B cell (primary cell): ENCODE measurements at regions not wholly inside any gene's neighbourhood (a gene's known extent, or its start where the extent isn't known, plus 50 kb on each side); places are given as distances from the start of the nearest gene placed in this dataset.

Source experiments
- EZH2 ChIP-seq: IDR thresholded peaks from 2 replicates; pipeline ENCODE4 v1.6.1; 2012; ENCODE audit warnings: borderline replicate concordance, low read depth, mild to moderate bottlenecking, moderate library complexity, low read length; ENCODE audit not compliant: insufficient read depth, poor library complexity, severe bottlenecking
- TF ChIP-seq, protein P1 (sequence below): fragments of 200-600 bp; IDR thresholded peaks from one replicate; pipeline ENCODE4 v1.8.0; 2022; ENCODE audit warnings: antibody characterized with exemption, mild to moderate bottlenecking

- TF ChIP-seq, protein P1, sequence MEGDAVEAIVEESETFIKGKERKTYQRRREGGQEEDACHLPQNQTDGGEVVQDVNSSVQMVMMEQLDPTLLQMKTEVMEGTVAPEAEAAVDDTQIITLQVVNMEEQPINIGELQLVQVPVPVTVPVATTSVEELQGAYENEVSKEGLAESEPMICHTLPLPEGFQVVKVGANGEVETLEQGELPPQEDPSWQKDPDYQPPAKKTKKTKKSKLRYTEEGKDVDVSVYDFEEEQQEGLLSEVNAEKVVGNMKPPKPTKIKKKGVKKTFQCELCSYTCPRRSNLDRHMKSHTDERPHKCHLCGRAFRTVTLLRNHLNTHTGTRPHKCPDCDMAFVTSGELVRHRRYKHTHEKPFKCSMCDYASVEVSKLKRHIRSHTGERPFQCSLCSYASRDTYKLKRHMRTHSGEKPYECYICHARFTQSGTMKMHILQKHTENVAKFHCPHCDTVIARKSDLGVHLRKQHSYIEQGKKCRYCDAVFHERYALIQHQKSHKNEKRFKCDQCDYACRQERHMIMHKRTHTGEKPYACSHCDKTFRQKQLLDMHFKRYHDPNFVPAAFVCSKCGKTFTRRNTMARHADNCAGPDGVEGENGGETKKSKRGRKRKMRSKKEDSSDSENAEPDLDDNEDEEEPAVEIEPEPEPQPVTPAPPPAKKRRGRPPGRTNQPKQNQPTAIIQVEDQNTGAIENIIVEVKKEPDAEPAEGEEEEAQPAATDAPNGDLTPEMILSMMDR = no peak
- TF ChIP-seq EZH2 = no peak
Measured at GRCh38 chr2:136439064-136439676, 321.2 kb upstream of the CXCR4 start.
